GM12878 (cell line): ENCODE measurements at regions not wholly inside any gene's neighbourhood (a gene's known extent, or its start where the extent isn't known, plus 50 kb on each side); places are given as distances from the start of the nearest gene placed in this dataset.
"Not testable (repeated sequence)": the region's sequence is repeated elsewhere in the genome, so short reads cannot be mapped to it uniquely, and the experiment has no call there.

Experiments
- ATAC-seq: fragments of 200-7000 bp; cut with Tn5 transposase; 3 replicates; pipeline ENCODE4 v1.9.1; 2020; ENCODE audit warnings: mild to moderate bottlenecking, moderate library complexity
- BruUV-seq: library from RNA; stranded (reverse); fragments of 400-500 nt; replicated peaks from 2 replicates; lab custom pipeline; 2021; lab: Mats Ljungman, UMichigan
- CTCF ChIA-PET: fragments of 300-600 bp; sonication (Branson Sonifier 250); formaldehyde crosslinking; extraction: SDS; loops from one replicate; lab custom pipeline; 2021; ENCODE audit warnings: inconsistent platforms; lab: Yijun Ruan, JAX
- POLR2A ChIA-PET: fragments of 350-600 bp; formaldehyde crosslinking; extraction: SDS; loops from one replicate; lab custom pipeline; 2021; ENCODE audit warnings: inconsistent platforms; lab: Charles Lee
- RAD21 ChIA-PET: fragments of 300-600 bp; sonication (Branson Sonifier 250); formaldehyde crosslinking; loops from one replicate; lab custom pipeline; 2023; ENCODE audit warnings: antibody characterized with exemption; ENCODE audit not compliant: unreplicated experiment; lab: Charles Lee
- SMC1A ChIA-PET: fragments of 300-600 bp; sonication (Branson Sonifier 250); formaldehyde crosslinking; loops from one replicate; lab custom pipeline; 2023; ENCODE audit not compliant: unreplicated experiment, uncharacterized antibody; lab: Charles Lee
- DNase-seq: peaks from one replicate; pipeline ENCODE4 v3.0.0-alpha.2; 2011; ENCODE audit warnings: low read depth, low spot score
- FAIRE-seq: peaks from 3 replicates; lab custom pipeline; 2011; peaks lifted over from hg19 to GRCh38; lab: Jason Lieb, UNC
- H2AFZ ChIP-seq: 2 replicates; pipeline ENCODE4 v1.6.0; 2011; ENCODE audit warnings: low read depth, low read length, control low read depth; ENCODE audit not compliant: control insufficient read depth
- H3K27ac ChIP-seq: 2 replicates; pipeline ENCODE4 v1.5.1; 2011; ENCODE audit warnings: control low read depth; ENCODE audit not compliant: control insufficient read depth, insufficient read depth
- H3K27me3 ChIP-seq, 2 experiments: replicated peaks in 1 of 2; 2 replicates each; pipeline versions ENCODE4 v1.6.0 to v1.6.1; 2011; ENCODE audit warnings: low read length in 1 of 2; ENCODE audit not compliant: control insufficient read depth in 2 of 2, insufficient read depth in 2 of 2
- H3K36me3 ChIP-seq, 2 experiments: 2 replicates each; pipeline ENCODE4 v1.5.1; 2011; ENCODE audit warnings: low read length in 1 of 2; ENCODE audit not compliant: control insufficient read depth in 2 of 2, insufficient read depth in 2 of 2
- H3K4me1 ChIP-seq: 2 replicates; pipeline ENCODE4 v1.6.1; 2011; ENCODE audit warnings: mild to moderate bottlenecking, low read length, moderate library complexity, mixed read lengths; ENCODE audit not compliant: control insufficient read depth, insufficient read depth
- H3K4me2 ChIP-seq: 2 replicates; pipeline ENCODE4 v1.6.0; 2011; ENCODE audit warnings: control low read depth; ENCODE audit not compliant: control insufficient read depth, insufficient read depth
- H3K4me3 ChIP-seq: fragments of 200-600 bp; sonication (generic); 2 replicates; pipeline ENCODE4 v1.5.1; 2016
- H3K79me2 ChIP-seq: 2 replicates; pipeline ENCODE4 v1.6.0; 2011; ENCODE audit warnings: low read length; ENCODE audit not compliant: control insufficient read depth, insufficient read depth
- H3K9ac ChIP-seq: 2 replicates; pipeline ENCODE4 v1.8.0; 2011; ENCODE audit warnings: low read length, control low read depth, mixed read lengths; ENCODE audit not compliant: control insufficient read depth, insufficient read depth
- H3K9me3 ChIP-seq: replicated peaks from 3 replicates; pipeline ENCODE4 v1.5.1; 2011; ENCODE audit warnings: mild to moderate bottlenecking, low read length; ENCODE audit not compliant: control insufficient read depth, insufficient read depth
- H4K20me1 ChIP-seq: 2 replicates; pipeline ENCODE4 v1.6.0; 2011; ENCODE audit not compliant: control insufficient read depth, insufficient read depth
- ATF7 ChIP-seq: fragments of 450-650 bp; IDR thresholded peaks from 2 replicates; pipeline ENCODE4 v1.6.1; 2016; ENCODE audit warnings: low read depth, mild to moderate bottlenecking
- CHD1 ChIP-seq: IDR thresholded peaks from 2 replicates; pipeline ENCODE4 v1.6.1; 2012; ENCODE audit warnings: low read depth, low read length, improper control_type of control experiment
- NR2C1 ChIP-seq: fragments of 450-650 bp; IDR thresholded peaks from 2 replicates; pipeline ENCODE4 v1.6.1; 2017; ENCODE audit warnings: antibody characterized with exemption, mild to moderate bottlenecking, moderate library complexity
- SIN3A ChIP-seq: IDR thresholded peaks from 2 replicates; pipeline ENCODE4 v1.6.1; 2012; ENCODE audit warnings: low read depth, low read length, improper control_type of control experiment
- WGBS: methylation state at CpG from one replicate; pipeline ENCODE4 v1.1.6; 2016; ENCODE audit warnings: low lambda C conversion rate; ENCODE audit not compliant: insufficient replicate concordance, insufficient coverage; ENCODE audit errors: missing lambda C conversion rate; 5-methylcytosine and 5-hydroxymethylcytosine counted together
- in situ Hi-C: fragments of 300-500 bp; cut with MboI; formaldehyde crosslinking; loops from 9 replicates; pipeline ENCODE4 v1.14.3; 2018; ENCODE audit warnings: mixed read lengths
- intact Hi-C: fragments of 100-400 bp; cut with micrococcal nuclease; formaldehyde crosslinking; loops from one replicate; pipeline ENCODE4 v1.14.2; 2022; ENCODE audit not compliant: unreplicated experiment
- TF ChIP-seq, protein P1 (sequence below): IDR thresholded peaks from 2 replicates; pipeline ENCODE4 v1.6.1; 2012; ENCODE audit warnings: low read length, inconsistent platforms

- TF ChIP-seq, protein P1, sequence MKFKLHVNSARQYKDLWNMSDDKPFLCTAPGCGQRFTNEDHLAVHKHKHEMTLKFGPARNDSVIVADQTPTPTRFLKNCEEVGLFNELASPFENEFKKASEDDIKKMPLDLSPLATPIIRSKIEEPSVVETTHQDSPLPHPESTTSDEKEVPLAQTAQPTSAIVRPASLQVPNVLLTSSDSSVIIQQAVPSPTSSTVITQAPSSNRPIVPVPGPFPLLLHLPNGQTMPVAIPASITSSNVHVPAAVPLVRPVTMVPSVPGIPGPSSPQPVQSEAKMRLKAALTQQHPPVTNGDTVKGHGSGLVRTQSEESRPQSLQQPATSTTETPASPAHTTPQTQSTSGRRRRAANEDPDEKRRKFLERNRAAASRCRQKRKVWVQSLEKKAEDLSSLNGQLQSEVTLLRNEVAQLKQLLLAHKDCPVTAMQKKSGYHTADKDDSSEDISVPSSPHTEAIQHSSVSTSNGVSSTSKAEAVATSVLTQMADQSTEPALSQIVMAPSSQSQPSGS = no peak
- no peak for TF ChIP-seq NR2C1
- TF ChIP-seq ATF7 = no peak
- TF ChIP-seq CHD1 = no peak
- TF ChIP-seq SIN3A = no peak
Observed at GRCh38 chr3:159751752-159752151, 236.9 kb upstream of the IL12A start (continued).

DNA sequence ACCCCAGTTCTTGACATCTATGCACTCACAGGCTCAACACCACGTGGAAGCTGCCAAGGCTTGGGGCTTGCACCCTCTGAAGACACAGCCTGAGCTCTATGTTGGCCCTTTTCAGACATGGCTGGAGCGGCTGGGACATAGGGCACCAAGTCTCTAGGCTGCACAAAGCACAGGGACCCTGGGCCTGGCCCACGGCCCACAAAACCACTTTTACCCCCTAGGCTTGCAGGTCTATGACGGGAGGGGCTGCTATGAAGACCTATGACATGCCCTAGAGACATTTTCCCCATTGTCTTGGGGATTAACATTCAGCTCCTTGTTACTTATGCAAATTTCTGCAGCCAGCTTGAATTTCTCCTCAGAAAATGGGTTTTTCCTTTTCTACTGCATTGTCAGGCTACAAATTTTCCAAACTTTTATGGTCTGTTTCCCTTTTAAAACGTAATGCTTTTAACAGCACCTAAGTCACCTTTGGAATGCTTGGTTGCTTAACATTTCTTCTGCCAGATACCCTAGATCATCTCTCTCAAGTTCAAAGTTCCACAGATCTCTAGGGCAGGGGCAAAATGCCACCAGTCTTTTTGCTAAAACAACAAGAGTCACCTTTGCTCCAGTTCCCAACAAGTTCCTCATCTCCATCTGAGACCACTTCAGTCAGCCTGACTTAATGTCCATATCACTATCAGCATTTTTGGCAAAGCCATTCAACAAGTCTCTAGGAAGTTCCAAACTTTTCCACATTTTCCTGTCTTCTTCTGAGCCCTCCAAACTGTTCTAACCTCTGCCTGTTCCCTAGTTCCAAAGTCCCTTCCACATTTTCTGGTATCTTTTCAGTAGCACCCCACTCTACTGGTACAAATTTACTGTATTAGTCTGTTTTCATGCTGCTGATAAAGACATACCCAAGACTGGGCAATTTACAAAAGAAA lies 232.1 kb upstream of the IL12A start:
- in situ Hi-C loops, H3K4me3 ChIP-seq, POLR2A ChIA-PET, H3K9me3 ChIP-seq, SMC1A ChIA-PET, H3K79me2 ChIP-seq, intact Hi-C loops, FAIRE-seq, H2AFZ ChIP-seq, CTCF ChIA-PET, H3K36me3 ChIP-seq, H3K27me3 ChIP-seq, RAD21 ChIA-PET, DNase-seq, ATAC-seq, H3K9ac ChIP-seq, H3K4me1 ChIP-seq, H3K27ac ChIP-seq, H3K4me2 ChIP-seq, H4K20me1 ChIP-seq, BruUV-seq: not testable (repeated sequence)
- 10% methylated on average over 5 of the region's 5 CpGs for WGBS
